HG03135 (cell line): ENCODE measurements at regions not wholly inside any gene's neighbourhood (a gene's known extent, or its start where the extent isn't known, plus 50 kb on each side); places are given as distances from the start of the nearest gene placed in this dataset.
"Not testable (repeated sequence)": the region's sequence is repeated elsewhere in the genome, so short reads cannot be mapped to it uniquely, and the experiment has no call there.

Source experiments
- ATAC-seq: cut with Tn5 transposase; IDR thresholded peaks from one replicate; pipeline ENCODE4 v1.9.1; 2021; ENCODE audit warnings: mild to moderate bottlenecking, moderate library complexity; ENCODE audit not compliant: unreplicated experiment

GRCh38 chr1:60619581-60619980 is 462.8 kb upstream of the NFIA start:
- no peak for ATAC-seq

GRCh38 chr1:60615666-60616065 is 466.7 kb upstream of the NFIA start:
- ATAC-seq, result no peak

GRCh38 chr1:60612790-60613189 is 469.6 kb upstream of the NFIA start:
- ATAC-seq, result no peak

DNA sequence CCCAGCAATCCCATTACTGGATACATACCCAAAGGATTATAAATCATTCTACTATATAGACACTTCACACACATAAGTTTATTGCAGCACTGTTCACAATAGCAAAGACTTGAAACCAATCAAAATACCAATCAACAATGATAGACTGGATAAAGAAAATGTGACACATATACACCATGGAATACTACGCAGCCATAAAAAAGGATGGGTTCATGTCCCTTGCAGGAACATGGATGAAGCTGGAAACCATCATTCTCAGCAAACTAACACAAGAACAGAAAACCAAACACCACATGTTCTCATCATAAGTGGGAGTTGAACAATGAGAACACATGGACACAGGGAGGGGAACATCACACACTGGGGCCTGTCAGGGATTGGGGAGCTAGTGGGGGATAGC is 475.4 kb upstream of the NFIA start:
- not testable (repeated sequence) for ATAC-seq

GRCh38 chr1:60600532-60600931 is 481.8 kb upstream of the NFIA start:
- ATAC-seq, result no peak

- no peak for ATAC-seq
Observed at GRCh38 chr1:60599574-60599973, 482.8 kb upstream of the NFIA start.

DNA sequence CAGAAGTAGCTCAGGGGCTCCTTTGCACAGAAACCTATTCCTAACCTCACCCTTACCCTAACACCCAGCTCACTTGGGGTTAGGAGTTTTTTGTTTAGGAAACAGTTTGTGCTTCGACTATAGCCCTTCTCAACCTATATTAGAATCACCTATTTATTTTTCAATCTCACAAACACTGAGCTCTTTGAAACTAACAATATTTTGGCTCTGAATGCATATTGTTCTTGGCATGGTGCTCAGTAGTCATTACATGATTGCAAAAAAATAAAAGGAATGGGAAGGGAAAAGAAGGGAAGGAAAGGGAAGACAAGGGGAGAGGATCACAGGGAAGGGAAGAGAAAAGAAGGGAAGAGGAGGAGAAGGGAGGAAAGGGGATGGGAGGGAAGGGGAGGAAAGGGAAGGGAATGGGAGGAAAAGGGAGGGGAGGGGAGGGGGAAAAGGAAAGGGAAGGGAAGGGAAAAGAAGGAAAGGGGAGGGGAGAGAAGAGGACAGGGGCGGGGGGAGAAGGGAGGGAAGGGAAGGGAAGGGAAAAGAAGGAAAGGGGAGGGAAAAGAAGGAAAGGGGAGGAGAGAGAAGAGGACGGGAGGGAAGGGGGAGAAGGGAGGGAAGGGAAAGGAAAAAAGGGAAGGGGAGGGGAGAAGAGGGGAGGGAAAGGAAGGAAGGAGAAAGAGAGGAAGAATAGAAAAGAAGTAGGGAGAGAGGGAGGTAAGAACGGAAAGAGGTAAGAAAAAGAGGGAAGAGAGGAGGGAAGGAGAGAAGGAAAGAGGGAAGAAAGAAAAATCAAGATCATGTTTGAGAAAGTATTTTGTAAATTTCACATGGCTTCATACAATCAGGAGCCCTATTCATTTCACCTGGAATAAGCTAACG is 484.1 kb upstream of the NFIA start:
- no peak for ATAC-seq

GRCh38 chr1:60596791-60597750 is 485.3 kb upstream of the NFIA start:
- ATAC-seq, result no peak

DNA sequence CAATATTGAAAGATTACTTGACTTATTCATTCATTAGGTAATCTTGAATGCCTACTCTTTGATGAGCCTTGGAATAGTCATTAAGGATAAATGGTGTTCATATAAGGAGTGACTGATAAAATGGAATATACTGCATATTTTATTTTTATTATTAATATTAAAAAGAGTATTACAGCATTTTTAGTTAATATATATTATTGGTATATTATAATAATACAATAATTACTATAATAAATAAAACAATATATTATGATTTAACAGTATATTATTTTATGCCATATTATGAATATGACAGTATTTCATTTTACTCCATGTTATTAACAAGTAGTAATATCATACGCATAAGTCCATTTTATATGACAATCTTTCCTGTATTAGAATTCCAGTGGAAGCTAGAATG is 490.8 kb upstream of the NFIA start:
- ATAC-seq, result no peak

- no peak for ATAC-seq
Observed at GRCh38 chr1:60589916-60590315, 492.4 kb upstream of the NFIA start.

- no peak for ATAC-seq
Observed at GRCh38 chr1:60589046-60589748, 493.2 kb upstream of the NFIA start.

DNA sequence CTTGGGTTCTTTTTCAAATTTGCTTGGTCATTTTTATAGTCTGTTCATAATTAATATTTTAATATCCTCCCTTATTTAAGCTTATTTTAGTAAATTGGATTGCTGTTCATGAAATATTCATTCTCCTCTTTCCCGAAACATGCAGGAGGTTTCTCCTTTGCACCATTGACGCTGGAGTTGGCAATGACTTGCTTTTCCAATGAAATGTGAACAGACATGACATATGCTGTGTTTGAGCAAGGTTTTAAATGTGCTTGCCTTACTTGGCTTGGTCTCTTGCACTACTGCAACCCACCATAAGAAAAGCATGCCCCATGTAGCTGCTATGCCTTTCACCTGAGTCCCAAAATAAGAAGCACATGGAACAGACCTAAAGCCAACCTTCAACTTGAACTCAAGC is 498.0 kb upstream of the NFIA start:
- ATAC-seq, result no peak

GRCh38 chr1:60583696-60584095 is 498.7 kb upstream of the NFIA start:
- no peak for ATAC-seq

DNA sequence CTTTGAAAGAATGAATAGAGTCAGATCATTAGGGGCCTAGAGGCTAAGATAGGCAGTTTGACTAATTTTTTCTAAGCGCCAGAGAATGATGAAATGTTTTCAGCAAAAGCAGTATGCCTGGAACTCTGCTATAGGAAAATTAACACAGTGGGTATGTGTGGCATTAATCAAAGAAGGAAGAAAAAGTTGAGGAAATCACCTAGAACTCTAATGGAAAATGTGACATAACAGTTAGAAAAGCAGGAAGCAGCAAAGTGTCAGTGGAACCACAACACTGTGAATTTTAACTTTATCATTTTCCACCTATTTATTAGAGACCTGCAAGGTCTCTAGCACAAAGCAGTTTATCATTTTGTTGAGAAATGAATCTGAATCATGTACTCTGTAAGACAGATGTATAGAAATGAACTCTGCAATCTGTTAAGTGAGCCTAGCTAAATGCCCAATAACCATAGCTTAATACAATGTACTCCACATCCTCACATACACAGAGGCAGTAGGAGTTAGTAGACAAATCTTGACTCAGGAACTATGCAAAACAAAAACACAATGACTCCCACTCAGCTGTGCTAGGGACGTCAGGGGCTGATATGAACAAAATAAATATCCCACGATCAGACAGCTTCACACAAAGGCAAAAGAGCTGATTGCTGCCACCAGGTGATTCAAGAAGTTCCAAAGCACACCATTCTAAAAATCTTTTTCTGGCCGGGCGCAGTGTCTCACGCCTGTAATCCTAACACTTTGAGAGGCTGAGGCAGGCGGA is 500.7 kb upstream of the NFIA start:
- no peak for ATAC-seq

DNA sequence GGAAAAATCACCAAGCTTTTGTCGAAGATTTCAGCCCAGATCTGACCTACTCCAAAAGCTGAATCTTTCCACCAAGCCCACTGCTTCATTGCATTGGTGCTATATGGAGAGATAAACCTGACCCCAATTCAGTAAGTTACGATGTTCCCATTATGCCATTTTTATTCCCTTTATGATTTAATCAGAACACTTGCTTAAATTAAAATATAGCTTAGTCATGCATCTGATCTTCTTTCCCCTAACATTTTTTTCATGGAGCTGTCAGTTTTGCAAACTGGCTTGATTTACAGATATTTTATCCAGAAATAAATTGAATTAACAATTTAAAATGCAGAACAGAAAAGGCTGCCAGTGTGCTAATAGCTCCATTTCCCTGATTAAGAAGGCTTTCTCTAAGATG is 503.5 kb upstream of the C1orf87 start:
- ATAC-seq, result no peak

GRCh38 chr1:60575326-60575977 is 501.9 kb upstream of the C1orf87 start:
- ATAC-seq, result no peak

- ATAC-seq, result no peak
Observed at GRCh38 chr1:60573726-60574409, 500.3 kb upstream of the C1orf87 start.

DNA sequence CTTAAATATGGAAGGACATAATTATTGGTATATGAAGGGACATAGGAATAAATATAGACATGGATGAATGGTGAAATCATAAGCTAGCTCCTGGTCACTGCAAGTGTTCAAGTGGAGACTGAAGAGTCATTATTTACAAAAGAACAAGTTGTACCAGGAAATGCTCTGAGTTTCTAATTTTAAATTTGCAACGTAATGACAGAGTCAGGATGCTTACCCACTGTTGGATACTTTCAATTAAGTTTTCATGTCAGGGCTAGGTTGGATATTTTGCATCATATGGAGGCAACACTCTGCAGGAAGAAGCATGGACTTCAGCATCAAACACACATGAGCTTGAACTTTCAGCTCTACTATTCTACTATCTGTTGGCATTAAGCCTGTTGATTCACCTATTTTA is 499.6 kb upstream of the C1orf87 start:
- no peak for ATAC-seq

DNA sequence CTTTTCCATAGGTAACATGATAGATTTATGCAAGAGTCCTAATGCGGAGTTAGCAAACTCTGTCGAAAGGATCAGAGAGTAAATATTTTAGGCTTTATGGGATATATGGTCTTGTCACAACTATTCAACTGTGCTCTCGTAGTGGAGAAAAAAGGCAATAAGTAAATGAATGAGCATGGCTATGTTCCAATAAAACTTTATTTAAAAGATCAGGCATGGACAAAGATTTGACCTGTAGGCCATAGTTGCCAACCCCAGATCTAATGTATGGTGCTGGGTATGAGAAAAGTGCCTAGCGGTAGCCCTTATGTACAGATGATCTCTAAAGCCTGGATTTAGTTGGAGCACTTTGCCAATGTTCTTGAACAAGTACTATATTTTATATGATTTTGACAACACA is 498.8 kb upstream of the C1orf87 start:
- ATAC-seq, result no peak
